ENCODE measurements at regions not wholly inside any gene's neighbourhood (a gene's known extent, or its start where the extent isn't known, plus 50 kb on each side); places are given as distances from the start of the nearest gene placed in this dataset.

DNA sequence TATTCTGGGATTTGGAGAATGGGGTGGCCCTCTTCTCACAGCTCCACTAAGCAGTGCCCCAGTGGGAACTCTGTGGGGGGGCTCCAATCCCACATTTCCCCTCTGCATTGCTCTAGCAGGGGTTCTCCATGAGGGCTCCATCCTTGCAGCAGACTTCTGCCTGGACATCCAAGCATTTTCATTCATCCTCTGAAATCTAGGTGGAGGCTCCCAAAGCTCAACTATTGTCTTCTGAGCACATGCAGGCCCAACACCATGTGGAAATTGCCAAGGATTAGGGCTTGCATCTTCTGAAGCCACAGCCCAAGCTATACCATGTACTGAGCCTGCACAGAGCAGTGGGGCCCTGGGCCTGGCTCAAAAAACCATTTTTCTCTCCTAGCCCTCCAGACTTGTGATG lies 162.4 kb upstream of the CWC22 start:
- TF ChIP-seq PAX5 (IDR thresholded peaks at IDR 0.05; ENCODE audit: insufficient read depth, low read length, severe bottlenecking) (no peak), TAF1 (IDR thresholded peaks at IDR 0.05; ENCODE audit: low read depth, low read length) (no peak), POLR2AphosphoS5 (IDR thresholded peaks at IDR 0.05; ENCODE audit: low read depth, low read length) (no peak), POLR2A (IDR thresholded peaks at IDR 0.05; ENCODE audit: low read depth, low read length) (no peak), SPI1 (IDR thresholded peaks at IDR 0.05; ENCODE audit: low read depth, low read length) (no peak)
